ENCODE measurements at regions not wholly inside any gene's neighbourhood (a gene's known extent, or its start where the extent isn't known, plus 50 kb on each side); places are given as distances from the start of the nearest gene placed in this dataset.

GRCh38 chr17:68107373-68107772 is 71.8 kb downstream of the KPNA2 start:
- TF ChIP-seq, protein P1, sequence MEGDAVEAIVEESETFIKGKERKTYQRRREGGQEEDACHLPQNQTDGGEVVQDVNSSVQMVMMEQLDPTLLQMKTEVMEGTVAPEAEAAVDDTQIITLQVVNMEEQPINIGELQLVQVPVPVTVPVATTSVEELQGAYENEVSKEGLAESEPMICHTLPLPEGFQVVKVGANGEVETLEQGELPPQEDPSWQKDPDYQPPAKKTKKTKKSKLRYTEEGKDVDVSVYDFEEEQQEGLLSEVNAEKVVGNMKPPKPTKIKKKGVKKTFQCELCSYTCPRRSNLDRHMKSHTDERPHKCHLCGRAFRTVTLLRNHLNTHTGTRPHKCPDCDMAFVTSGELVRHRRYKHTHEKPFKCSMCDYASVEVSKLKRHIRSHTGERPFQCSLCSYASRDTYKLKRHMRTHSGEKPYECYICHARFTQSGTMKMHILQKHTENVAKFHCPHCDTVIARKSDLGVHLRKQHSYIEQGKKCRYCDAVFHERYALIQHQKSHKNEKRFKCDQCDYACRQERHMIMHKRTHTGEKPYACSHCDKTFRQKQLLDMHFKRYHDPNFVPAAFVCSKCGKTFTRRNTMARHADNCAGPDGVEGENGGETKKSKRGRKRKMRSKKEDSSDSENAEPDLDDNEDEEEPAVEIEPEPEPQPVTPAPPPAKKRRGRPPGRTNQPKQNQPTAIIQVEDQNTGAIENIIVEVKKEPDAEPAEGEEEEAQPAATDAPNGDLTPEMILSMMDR (conservative IDR thresholded peaks at IDR 0.05 in 1 of 2, IDR thresholded peaks at IDR 0.05 in 1 of 2; ENCODE audit: extremely low read depth in 1 of 2, insufficient read depth in 1 of 2, low read depth in 1 of 2, low read length in 2 of 2): no peak
- TF ChIP-seq EZH2 (IDR thresholded peaks at IDR 0.05; ENCODE audit: borderline replicate concordance, low read length): no peak

All from mammary epithelial cell (primary cell).